ENCODE measurements at regions not wholly inside any gene's neighbourhood (a gene's known extent, or its start where the extent isn't known, plus 50 kb on each side); places are given as distances from the start of the nearest gene placed in this dataset.

DNA sequence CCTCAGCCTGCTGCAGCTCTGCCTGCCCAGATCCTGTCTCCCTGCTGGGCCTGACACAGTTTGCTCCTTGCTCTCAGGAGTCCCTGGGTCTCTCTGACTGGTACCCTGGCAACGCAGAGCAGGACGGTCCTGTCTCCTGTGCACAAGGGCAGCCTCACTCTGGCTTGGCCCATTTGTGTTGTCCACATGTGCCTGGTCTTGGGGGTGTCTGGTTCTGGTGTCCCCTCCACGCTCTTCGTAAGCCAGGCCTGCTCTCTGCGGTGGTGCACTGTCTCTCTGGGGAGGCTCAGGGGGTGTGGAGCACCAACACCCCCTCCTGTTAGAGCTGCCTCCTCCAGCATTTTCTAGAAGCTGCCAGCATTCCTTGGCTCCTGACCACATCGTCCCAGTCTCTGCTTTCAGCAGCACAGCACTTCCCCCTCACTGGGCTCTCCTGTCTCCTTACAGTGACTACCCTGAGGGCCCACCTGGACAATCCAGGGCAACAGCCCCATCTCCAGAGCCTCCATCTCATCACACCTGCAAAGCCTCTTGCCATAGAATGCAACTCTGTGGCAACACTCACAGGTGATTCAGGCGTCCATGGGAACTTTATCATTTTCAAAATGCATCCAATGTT is 235.6 kb upstream of the HS6ST1 start:
- Mint-ChIP-seq H3K9me3 (ENCODE audit: low read depth) (no peaks in the 10 kb centered on the region), H3K4me3 (no peak overlapping the region), H3K27me3 (peaks cover 2% of the 10 kb centered on the region), H3K4me1 (ENCODE audit: low read depth) (no peaks in the 10 kb centered on the region), H3K36me3 (no peaks in the 10 kb centered on the region), H3K27ac (no peak overlapping the region)

DNA sequence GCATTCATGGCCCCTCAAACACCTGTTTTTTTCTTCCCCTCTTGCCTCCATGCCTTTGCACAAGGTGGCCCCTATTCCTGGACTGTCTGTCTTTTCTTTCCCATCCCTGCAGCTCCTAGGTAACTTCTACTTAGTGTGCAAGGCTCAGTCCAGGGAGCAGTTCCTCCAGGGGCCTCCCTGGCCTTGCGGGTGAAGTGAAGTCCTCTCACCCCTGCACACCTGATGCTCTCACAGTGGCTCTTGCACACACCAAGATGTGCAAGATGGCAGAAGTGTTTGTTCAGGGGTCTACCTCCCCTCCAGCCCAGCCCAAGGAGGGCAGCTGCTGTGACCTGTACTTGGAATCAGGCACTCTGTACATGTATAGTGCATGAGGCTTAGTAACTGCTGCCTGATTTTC is 236.8 kb upstream of the HS6ST1 start:
- no peak overlapping the region for H3K4me3 Mint-ChIP-seq
- H3K36me3 Mint-ChIP-seq, result no peaks in the 10 kb centered on the region
- no peaks in the 10 kb centered on the region for H3K9me3 Mint-ChIP-seq (ENCODE audit: low read depth)
- peaks cover 2% of the 10 kb centered on the region for H3K27me3 Mint-ChIP-seq
- no peaks in the 10 kb centered on the region for H3K4me1 Mint-ChIP-seq (ENCODE audit: low read depth)
- H3K27ac Mint-ChIP-seq, result no peak overlapping the region

- H3K9me3 Mint-ChIP-seq (ENCODE audit: low read depth), result no peaks in the 10 kb centered on the region
- peaks cover 2% of the 10 kb centered on the region for H3K27me3 Mint-ChIP-seq
- H3K4me1 Mint-ChIP-seq (ENCODE audit: low read depth), result no peaks in the 10 kb centered on the region
- H3K4me3 Mint-ChIP-seq, result no peak overlapping the region
- no peak overlapping the region for H3K27ac Mint-ChIP-seq
- H3K36me3 Mint-ChIP-seq, result no peaks in the 10 kb centered on the region
Observed at GRCh38 chr2:128556089-128556488, 237.4 kb upstream of the HS6ST1 start.

DNA sequence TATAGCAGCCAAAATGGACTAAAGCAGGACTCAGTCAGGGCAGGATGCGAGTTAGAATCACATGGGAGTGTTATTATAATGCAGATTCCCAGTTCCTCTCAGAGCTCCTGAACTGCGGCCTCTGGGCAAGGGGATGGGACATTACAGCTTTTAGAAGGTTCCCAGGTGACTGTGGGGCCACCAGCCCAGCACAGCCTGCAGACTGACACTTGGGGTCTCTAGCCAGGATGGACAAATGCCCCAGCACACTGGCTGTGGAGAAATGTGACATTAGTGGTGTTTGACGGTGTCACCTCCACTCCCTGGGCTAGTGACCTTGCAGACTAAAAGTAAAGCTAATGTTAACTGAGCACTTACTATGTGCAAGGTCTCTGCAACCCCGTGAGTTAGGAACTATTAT is 238.0 kb upstream of the HS6ST1 start:
- Mint-ChIP-seq H3K4me3 (no peak overlapping the region), H3K9me3 (ENCODE audit: low read depth) (no peaks in the 10 kb centered on the region), H3K4me1 (ENCODE audit: low read depth) (no peaks in the 10 kb centered on the region), H3K27ac (no peak overlapping the region), H3K27me3 (peaks cover 2% of the 10 kb centered on the region), H3K36me3 (no peaks in the 10 kb centered on the region)

- Mint-ChIP-seq H3K4me1 (ENCODE audit: low read depth) (no peaks in the 10 kb centered on the region), H3K27ac (no peak overlapping the region), H3K4me3 (no peak overlapping the region), H3K36me3 (no peaks in the 10 kb centered on the region), H3K9me3 (ENCODE audit: low read depth) (no peaks in the 10 kb centered on the region), H3K27me3 (peaks cover 2% of the 10 kb centered on the region)
Observed at GRCh38 chr2:128557069-128557468, 238.4 kb upstream of the HS6ST1 start.

- H3K27me3 Mint-ChIP-seq, result peaks cover 2% of the 10 kb centered on the region
- H3K27ac Mint-ChIP-seq, result no peak overlapping the region
- H3K4me1 Mint-ChIP-seq (ENCODE audit: low read depth), result no peaks in the 10 kb centered on the region
- H3K4me3 Mint-ChIP-seq, result no peak overlapping the region
- H3K36me3 Mint-ChIP-seq, result no peaks in the 10 kb centered on the region
- H3K9me3 Mint-ChIP-seq (ENCODE audit: low read depth), result no peaks in the 10 kb centered on the region
Observed at GRCh38 chr2:128557831-128558241, 239.2 kb upstream of the HS6ST1 start.

GRCh38 chr2:128558441-128558840 is 239.8 kb upstream of the HS6ST1 start:
- no peak overlapping the region for H3K27ac Mint-ChIP-seq
- H3K27me3 Mint-ChIP-seq, result peaks cover 2% of the 10 kb centered on the region
- H3K9me3 Mint-ChIP-seq (ENCODE audit: low read depth), result no peaks in the 10 kb centered on the region
- no peak overlapping the region for H3K4me3 Mint-ChIP-seq
- H3K4me1 Mint-ChIP-seq (ENCODE audit: low read depth), result no peaks in the 10 kb centered on the region
- H3K36me3 Mint-ChIP-seq, result no peaks in the 10 kb centered on the region

DNA sequence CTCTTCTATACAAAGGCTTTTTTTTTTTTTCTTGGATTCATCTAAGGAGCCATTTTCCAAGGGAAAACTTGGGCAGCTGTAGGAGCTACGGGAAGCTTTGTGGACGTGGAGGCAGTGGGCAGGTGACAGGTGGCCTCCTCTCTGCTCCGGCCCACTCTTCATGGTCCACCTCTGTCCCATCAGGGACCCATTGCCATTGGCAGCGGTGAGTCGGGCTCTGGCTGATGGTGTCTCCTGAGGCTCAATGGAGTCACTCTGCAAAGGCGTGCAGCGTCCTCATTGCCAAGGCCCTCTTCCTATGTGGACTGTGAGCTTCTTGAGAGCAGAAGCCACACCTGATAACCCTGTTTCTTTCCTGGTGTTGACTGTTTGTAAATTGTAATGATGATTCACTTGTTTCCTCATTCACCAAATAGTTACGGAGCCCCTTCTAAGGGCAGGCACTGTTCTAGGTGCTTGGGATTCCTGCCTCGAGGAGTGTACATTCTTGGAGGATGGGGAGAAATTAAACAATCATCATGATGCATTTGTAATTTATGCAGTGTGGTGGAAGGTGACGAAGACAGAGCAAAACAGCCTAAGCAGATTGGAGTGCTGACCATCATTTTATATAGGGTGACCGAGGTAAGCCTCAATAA is 240.3 kb upstream of the HS6ST1 start:
- H3K9me3 Mint-ChIP-seq (ENCODE audit: low read depth), result no peaks in the 10 kb centered on the region
- H3K27ac Mint-ChIP-seq, result no peak overlapping the region
- no peaks in the 10 kb centered on the region for H3K36me3 Mint-ChIP-seq
- peaks cover 2% of the 10 kb centered on the region for H3K27me3 Mint-ChIP-seq
- no peaks in the 10 kb centered on the region for H3K4me1 Mint-ChIP-seq (ENCODE audit: low read depth)
- no peak overlapping the region for H3K4me3 Mint-ChIP-seq

DNA sequence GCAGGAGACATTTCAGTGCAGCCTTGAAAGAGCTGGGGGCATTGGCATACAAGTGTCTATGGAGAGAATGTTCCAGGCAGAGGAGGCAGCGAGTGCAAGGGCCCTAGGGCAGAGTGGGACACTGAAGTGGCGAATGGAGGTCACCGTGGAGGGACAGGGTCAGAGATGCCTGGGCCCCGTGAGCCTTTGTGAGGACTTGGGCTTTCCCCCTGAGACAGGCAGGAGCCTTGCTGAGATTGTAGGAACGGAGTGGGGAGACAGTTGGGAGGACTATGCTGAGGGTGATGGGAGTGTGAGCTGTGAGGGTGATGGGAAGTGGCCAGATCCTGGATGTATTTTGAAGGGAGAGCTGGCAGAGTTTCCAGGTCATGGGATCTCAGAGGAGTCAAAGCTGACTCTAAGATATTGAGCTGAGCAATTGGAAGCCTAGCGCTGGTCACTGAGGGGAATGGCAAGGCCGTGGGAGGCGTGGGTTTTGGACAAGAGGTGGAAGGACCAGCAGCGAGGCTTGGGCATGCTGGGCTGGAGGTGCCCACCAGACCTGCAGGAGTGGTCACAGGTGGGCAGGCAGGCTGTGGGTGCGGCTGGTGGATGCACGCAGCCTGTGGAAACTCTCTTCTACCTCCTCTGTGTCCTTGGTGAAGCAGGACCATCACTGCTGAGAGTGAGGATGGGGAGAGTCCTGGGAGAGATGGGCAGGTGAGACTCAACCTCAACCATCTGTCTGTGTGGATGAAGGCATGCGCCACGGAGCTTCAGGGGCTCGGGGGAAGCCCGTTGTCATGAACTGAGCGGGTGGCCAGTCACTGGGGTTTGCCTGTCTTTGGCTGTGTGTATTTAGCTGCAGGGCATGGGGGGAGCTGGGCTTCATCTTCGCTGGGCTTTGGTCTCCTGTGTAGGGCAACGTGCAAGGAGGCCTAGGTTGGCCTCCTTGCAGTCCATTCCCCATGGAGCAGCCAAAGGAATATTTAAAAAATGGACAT is 241.2 kb upstream of the HS6ST1 start:
- H3K9me3 Mint-ChIP-seq (ENCODE audit: low read depth), result no peaks in the 10 kb centered on the region
- H3K4me1 Mint-ChIP-seq (ENCODE audit: low read depth), result no peaks in the 10 kb centered on the region
- no peak overlapping the region for H3K27ac Mint-ChIP-seq
- peaks cover 2% of the 10 kb centered on the region for H3K27me3 Mint-ChIP-seq
- no peak overlapping the region for H3K4me3 Mint-ChIP-seq
- H3K36me3 Mint-ChIP-seq, result no peaks in the 10 kb centered on the region

GRCh38 chr2:128560718-128561117 is 242.1 kb upstream of the HS6ST1 start:
- Mint-ChIP-seq H3K9me3 (ENCODE audit: low read depth) (no peaks in the 10 kb centered on the region), H3K4me3 (no peak overlapping the region), H3K36me3 (no peaks in the 10 kb centered on the region), H3K27ac (no peak overlapping the region), H3K27me3 (peaks cover 2% of the 10 kb centered on the region), H3K4me1 (ENCODE audit: low read depth) (no peaks in the 10 kb centered on the region)

- Mint-ChIP-seq H3K4me3 (no peak overlapping the region), H3K4me1 (ENCODE audit: low read depth) (no peaks in the 10 kb centered on the region), H3K27ac (no peak overlapping the region), H3K36me3 (no peaks in the 10 kb centered on the region), H3K9me3 (ENCODE audit: low read depth) (no peaks in the 10 kb centered on the region), H3K27me3 (no peaks in the 10 kb centered on the region)
Observed at GRCh38 chr2:128562471-128563347, 244.0 kb upstream of the HS6ST1 start.

- Mint-ChIP-seq H3K9me3 (ENCODE audit: low read depth) (no peaks in the 10 kb centered on the region), H3K27me3 (no peaks in the 10 kb centered on the region), H3K36me3 (no peaks in the 10 kb centered on the region), H3K27ac (no peak overlapping the region), H3K4me1 (ENCODE audit: low read depth) (no peaks in the 10 kb centered on the region), H3K4me3 (no peak overlapping the region)
Observed at GRCh38 chr2:128563348-128563687, 244.7 kb upstream of the HS6ST1 start.

DNA sequence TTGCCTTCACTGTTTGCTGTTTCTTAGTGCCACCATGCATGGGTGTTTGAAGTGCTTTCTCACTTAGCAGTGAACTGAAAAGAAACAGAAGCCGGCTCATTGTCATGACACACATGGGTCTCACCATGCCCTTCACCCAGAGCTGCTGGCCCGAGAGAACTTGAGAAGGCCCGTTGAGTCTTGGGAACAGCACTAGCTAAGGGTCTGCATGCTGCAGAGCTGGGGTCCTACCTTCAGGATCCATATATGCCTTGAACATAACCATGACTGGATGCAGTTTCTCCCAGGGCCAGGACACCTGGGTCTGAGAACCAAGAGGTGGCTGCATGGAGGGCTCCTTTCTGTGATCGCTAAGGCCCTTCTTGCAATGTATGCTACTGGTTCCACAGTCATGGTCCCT is 245.5 kb upstream of the HS6ST1 start:
- Mint-ChIP-seq H3K27me3 (no peaks in the 10 kb centered on the region), H3K27ac (no peak overlapping the region), H3K4me3 (no peak overlapping the region), H3K9me3 (ENCODE audit: low read depth) (no peaks in the 10 kb centered on the region), H3K36me3 (no peaks in the 10 kb centered on the region), H3K4me1 (ENCODE audit: low read depth) (no peaks in the 10 kb centered on the region)

DNA sequence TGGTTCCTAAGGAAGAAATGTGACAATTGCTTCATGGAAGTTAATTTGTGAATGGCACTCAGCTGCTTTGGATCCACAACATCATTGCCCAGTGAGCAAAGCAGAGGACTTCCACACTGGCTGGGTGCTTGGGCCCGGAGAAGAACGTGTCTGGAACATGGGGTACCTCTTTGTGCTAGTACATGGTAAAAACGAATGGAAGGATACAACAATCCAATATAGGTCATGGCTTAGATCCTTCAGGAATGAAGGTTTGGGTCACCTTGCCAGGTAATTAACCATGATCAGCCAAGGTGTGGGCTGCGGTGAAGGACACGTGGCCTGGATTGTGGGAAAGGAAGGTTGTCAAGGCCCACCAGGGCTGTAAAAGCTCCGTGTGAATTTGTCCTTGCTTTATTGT is 245.9 kb upstream of the HS6ST1 start:
- Mint-ChIP-seq H3K36me3 (no peaks in the 10 kb centered on the region), H3K27ac (no peak overlapping the region), H3K4me3 (no peak overlapping the region), H3K9me3 (ENCODE audit: low read depth) (no peaks in the 10 kb centered on the region), H3K4me1 (ENCODE audit: low read depth) (no peaks in the 10 kb centered on the region), H3K27me3 (no peaks in the 10 kb centered on the region)

GRCh38 chr2:128565441-128565840 is 246.8 kb upstream of the HS6ST1 start:
- Mint-ChIP-seq H3K4me3 (no peak overlapping the region), H3K27me3 (no peaks in the 10 kb centered on the region), H3K27ac (no peak overlapping the region), H3K9me3 (ENCODE audit: low read depth) (no peaks in the 10 kb centered on the region), H3K36me3 (no peaks in the 10 kb centered on the region), H3K4me1 (ENCODE audit: low read depth) (no peaks in the 10 kb centered on the region)
